Keratinocyte (primary cell): ENCODE measurements at regions not wholly inside any gene's neighbourhood (a gene's known extent, or its start where the extent isn't known, plus 50 kb on each side); places are given as distances from the start of the nearest gene placed in this dataset.

Experiments used
- DNase-seq: peaks from one replicate; pipeline ENCODE4 v3.0.0-alpha.2; 2011; ENCODE audit warnings: low read depth, missing footprints, low spot score
- FAIRE-seq: peaks from 2 replicates; lab custom pipeline; 2011; peaks lifted over from hg19 to GRCh38; lab: Jason Lieb, UNC
- H2AFZ ChIP-seq: 2 replicates; pipeline ENCODE4 v1.6.0; 2012; ENCODE audit warnings: low read length, control low read depth, inconsistent platforms; ENCODE audit not compliant: control insufficient read depth
- H3K27ac ChIP-seq: 2 replicates; pipeline ENCODE4 v1.5.1; 2011; ENCODE audit warnings: low read length; ENCODE audit not compliant: control insufficient read depth, insufficient read depth
- H3K27me3 ChIP-seq: 3 replicates; pipeline ENCODE4 v1.6.0; 2011; ENCODE audit warnings: low read length; ENCODE audit not compliant: control insufficient read depth, insufficient read depth; ENCODE audit errors: extremely low read depth
- H3K36me3 ChIP-seq, 2 experiments: 2 replicates in 1 of 2; 3 replicates in 1 of 2; pipeline ENCODE4 v1.5.1; 2011; ENCODE audit warnings: low read length in 2 of 2, mild to moderate bottlenecking in 1 of 2; ENCODE audit not compliant: control insufficient read depth in 2 of 2, insufficient read depth in 2 of 2; ENCODE audit errors: extremely low read depth in 1 of 2
- H3K4me1 ChIP-seq: 3 replicates; pipeline ENCODE4 v1.5.1; 2011; ENCODE audit warnings: low read length; ENCODE audit not compliant: control insufficient read depth, insufficient read depth; ENCODE audit errors: extremely low read depth
- H3K4me2 ChIP-seq: 3 replicates; pipeline ENCODE4 v1.6.0; 2011; ENCODE audit warnings: low read depth, low read length; ENCODE audit not compliant: control insufficient read depth, insufficient read depth; ENCODE audit errors: extremely low read depth
- H3K4me3 ChIP-seq, 3 experiments: fragments of 200-600 bp in 1 of 3; sonication (generic) in 1 of 3; 2 replicates in 2 of 3; 3 replicates in 1 of 3; pipeline ENCODE4 v1.5.1; 2011 to 2016; ENCODE audit warnings: low read length in 3 of 3, mild to moderate bottlenecking in 3 of 3, control low read depth in 2 of 3, inconsistent platforms in 1 of 3, low read depth in 1 of 3, mixed read lengths in 1 of 3, mixed run types in 1 of 3, moderate library complexity in 1 of 3; ENCODE audit not compliant: control insufficient read depth in 2 of 3, insufficient read depth in 2 of 3; ENCODE audit errors: extremely low read depth in 1 of 3
- H3K79me2 ChIP-seq: 2 replicates; pipeline ENCODE4 v1.6.0; 2012; ENCODE audit warnings: low read length; ENCODE audit not compliant: control insufficient read depth, insufficient read depth
- H3K9ac ChIP-seq: 3 replicates; pipeline ENCODE4 v1.6.0; 2011; ENCODE audit warnings: low read length; ENCODE audit not compliant: control insufficient read depth, insufficient read depth; ENCODE audit errors: extremely low read depth
- H3K9me1 ChIP-seq: 3 replicates; pipeline ENCODE4 v1.6.0; 2011; ENCODE audit warnings: low read length; ENCODE audit not compliant: control insufficient read depth, insufficient read depth; ENCODE audit errors: extremely low read depth
- H3K9me3 ChIP-seq: 2 replicates; pipeline ENCODE4 v1.5.1; 2012; ENCODE audit warnings: low read depth, low read length; ENCODE audit not compliant: control insufficient read depth
- H4K20me1 ChIP-seq: 3 replicates; pipeline ENCODE4 v1.6.0; 2011; ENCODE audit warnings: low read length; ENCODE audit not compliant: control insufficient read depth, insufficient read depth; ENCODE audit errors: extremely low read depth
- CTCF ChIP-seq, 3 experiments: IDR thresholded peaks in 1 of 3; conservative IDR thresholded peaks in 1 of 3; optimal IDR thresholded peaks in 1 of 3; 2 replicates in 2 of 3; 3 replicates in 1 of 3; pipeline versions ENCODE3 to v1.5.1; 2011; ENCODE audit warnings: low read length in 3 of 3, mild to moderate bottlenecking in 3 of 3, moderate library complexity in 2 of 3, control low read depth in 1 of 3, inconsistent platforms in 1 of 3; ENCODE audit not compliant: insufficient read depth in 2 of 3; ENCODE audit errors: extremely low read depth in 1 of 3
- EZH2 ChIP-seq: IDR thresholded peaks from one replicate; pipeline ENCODE4 v1.6.1; 2012; ENCODE audit warnings: inconsistent platforms, mild to moderate bottlenecking, low read length, moderate library complexity
- dilution Hi-C: fragments of 300-500 bp; cut with MboI; formaldehyde crosslinking; loops from one replicate; pipeline ENCODE4 v1.7.0; 2020; ENCODE audit warnings: low sequenced_read_pairs; ENCODE audit not compliant: extremely low pct_ligation_motif_present

DNA sequence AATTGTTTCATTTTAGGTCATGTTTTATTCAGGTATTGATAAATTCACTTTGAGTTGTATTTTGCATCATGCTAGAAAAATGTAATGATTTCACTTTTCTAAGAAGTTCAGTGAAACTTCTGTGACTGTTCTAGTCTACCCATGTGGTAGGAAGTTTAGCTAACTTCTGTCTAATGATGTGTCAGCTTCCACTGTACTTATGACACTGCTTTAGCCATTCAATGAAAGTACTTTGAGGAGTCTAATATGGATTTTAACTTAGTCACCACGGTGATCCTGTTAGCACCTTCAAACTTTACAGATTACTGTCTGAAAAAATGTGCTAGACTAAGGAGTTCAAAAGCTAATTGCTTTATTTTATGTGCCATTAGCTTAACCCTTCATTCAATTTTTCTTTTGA lies 1510.5 kb upstream of the CDH9 start:
- TF ChIP-seq CTCF (optimal IDR thresholded peaks at IDR 0.05 in 1 of 3, IDR thresholded peaks at IDR 0.05 in 1 of 3, conservative IDR thresholded peaks at IDR 0.05 in 1 of 3; ENCODE audit: extremely low read depth in 1 of 3, insufficient read depth in 2 of 3, low read length in 3 of 3) (no peak), EZH2 (no peak)
- H3K4me2 ChIP-seq, result no peak overlapping the region
- H3K9me1 ChIP-seq, result no peaks in the 10 kb centered on the region
- no peak for DNase-seq
- H3K27ac ChIP-seq, result no peak overlapping the region
- no peaks in the 10 kb centered on the region for H3K9me3 ChIP-seq
- H4K20me1 ChIP-seq, result no peaks in the 10 kb centered on the region
- FAIRE-seq, result no peak
- dilution Hi-C loops, result no loop called here
- no peaks in the 10 kb centered on the region for H3K27me3 ChIP-seq
- H3K9ac ChIP-seq, result no peak overlapping the region
- no peak overlapping the region for H3K4me3 ChIP-seq
- no peaks in the 10 kb centered on the region for H3K36me3 ChIP-seq
- H3K79me2 ChIP-seq, result no peaks in the 10 kb centered on the region
- H2AFZ ChIP-seq, result no peak overlapping the region
- H3K4me1 ChIP-seq, result no peaks in the 10 kb centered on the region

- Histone ChIP-seq H3K9me3 (no peaks in the 10 kb centered on the region), H3K4me2 (no peak overlapping the region), H3K36me3 (no peaks in the 10 kb centered on the region), H3K27ac (no peak overlapping the region), H3K4me1 (no peaks in the 10 kb centered on the region), H3K27me3 (no peaks in the 10 kb centered on the region), H3K9ac (no peak overlapping the region), H3K79me2 (no peaks in the 10 kb centered on the region), H3K9me1 (no peaks in the 10 kb centered on the region), H4K20me1 (no peaks in the 10 kb centered on the region), H2AFZ (no peak overlapping the region), H3K4me3 (no peak overlapping the region)
- dilution Hi-C loops, result no loop called here
- TF ChIP-seq EZH2, result no peak
- TF ChIP-seq CTCF (optimal IDR thresholded peaks at IDR 0.05 in 1 of 3, IDR thresholded peaks at IDR 0.05 in 1 of 3, conservative IDR thresholded peaks at IDR 0.05 in 1 of 3; ENCODE audit: extremely low read depth in 1 of 3, insufficient read depth in 2 of 3, low read length in 3 of 3), result no peak
- no peak for DNase-seq
- no peak for FAIRE-seq
Observed at GRCh38 chr5:28544501-28544900, 1506.1 kb upstream of the CDH9 start.
